Endothelial cell (in vitro differentiated cells): ENCODE measurements at regions not wholly inside any gene's neighbourhood (a gene's known extent, or its start where the extent isn't known, plus 50 kb on each side); places are given as distances from the start of the nearest gene placed in this dataset.
"Not testable (repeated sequence)": the region's sequence is repeated elsewhere in the genome, so short reads cannot be mapped to it uniquely, and the experiment has no call there.

Experiments used
- DNase-seq: peaks from one replicate; pipeline ENCODE4 v3.0.0; 2021; ENCODE audit warnings: low spot score
- H3K27ac Mint-ChIP-seq: one replicate; pipeline ENCODE4 v1.8.0; 2021; ENCODE audit warnings: mixed read lengths, inconsistent platforms; ENCODE audit not compliant: unreplicated experiment
- H3K27me3 Mint-ChIP-seq: one replicate; pipeline ENCODE4 v1.8.0; 2021; ENCODE audit warnings: mild to moderate bottlenecking, moderate library complexity, mixed read lengths, inconsistent platforms; ENCODE audit not compliant: unreplicated experiment
- H3K36me3 Mint-ChIP-seq: one replicate; pipeline ENCODE4 v1.8.0; 2021; ENCODE audit warnings: mild to moderate bottlenecking, low read depth, mixed read lengths, inconsistent platforms; ENCODE audit not compliant: unreplicated experiment
- H3K4me1 Mint-ChIP-seq: one replicate; pipeline ENCODE4 v1.8.0; 2021; ENCODE audit warnings: mild to moderate bottlenecking, mixed read lengths, inconsistent platforms; ENCODE audit not compliant: unreplicated experiment
- H3K4me3 Mint-ChIP-seq: one replicate; pipeline ENCODE4 v1.8.0; 2021; ENCODE audit warnings: mild to moderate bottlenecking, mixed read lengths, inconsistent platforms; ENCODE audit not compliant: unreplicated experiment
- H3K9me3 Mint-ChIP-seq: one replicate; pipeline ENCODE4 v1.8.0; 2021; ENCODE audit warnings: mixed read lengths, inconsistent platforms; ENCODE audit not compliant: unreplicated experiment
- TF ChIP-seq, protein P1 (sequence below): fragments of 200-600 bp; sonication (generic); IDR thresholded peaks from one replicate; pipeline ENCODE4 v1.5.0; 2021; ENCODE audit warnings: antibody characterized with exemption; ENCODE audit not compliant: unreplicated experiment

- Mint-ChIP-seq H3K36me3 (no peaks in the 10 kb centered on the region), H3K4me3 (no peak overlapping the region), H3K27me3 (no peaks in the 10 kb centered on the region), H3K27ac (no peak overlapping the region), H3K4me1 (peaks cover 10% of the 10 kb centered on the region), H3K9me3 (no peaks in the 10 kb centered on the region)
- TF ChIP-seq, protein P1, sequence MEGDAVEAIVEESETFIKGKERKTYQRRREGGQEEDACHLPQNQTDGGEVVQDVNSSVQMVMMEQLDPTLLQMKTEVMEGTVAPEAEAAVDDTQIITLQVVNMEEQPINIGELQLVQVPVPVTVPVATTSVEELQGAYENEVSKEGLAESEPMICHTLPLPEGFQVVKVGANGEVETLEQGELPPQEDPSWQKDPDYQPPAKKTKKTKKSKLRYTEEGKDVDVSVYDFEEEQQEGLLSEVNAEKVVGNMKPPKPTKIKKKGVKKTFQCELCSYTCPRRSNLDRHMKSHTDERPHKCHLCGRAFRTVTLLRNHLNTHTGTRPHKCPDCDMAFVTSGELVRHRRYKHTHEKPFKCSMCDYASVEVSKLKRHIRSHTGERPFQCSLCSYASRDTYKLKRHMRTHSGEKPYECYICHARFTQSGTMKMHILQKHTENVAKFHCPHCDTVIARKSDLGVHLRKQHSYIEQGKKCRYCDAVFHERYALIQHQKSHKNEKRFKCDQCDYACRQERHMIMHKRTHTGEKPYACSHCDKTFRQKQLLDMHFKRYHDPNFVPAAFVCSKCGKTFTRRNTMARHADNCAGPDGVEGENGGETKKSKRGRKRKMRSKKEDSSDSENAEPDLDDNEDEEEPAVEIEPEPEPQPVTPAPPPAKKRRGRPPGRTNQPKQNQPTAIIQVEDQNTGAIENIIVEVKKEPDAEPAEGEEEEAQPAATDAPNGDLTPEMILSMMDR, result no peak
- no peak for DNase-seq
Measured at GRCh38 chr6:113680301-113680700, 176.8 kb upstream of the MARCKS start.

DNA sequence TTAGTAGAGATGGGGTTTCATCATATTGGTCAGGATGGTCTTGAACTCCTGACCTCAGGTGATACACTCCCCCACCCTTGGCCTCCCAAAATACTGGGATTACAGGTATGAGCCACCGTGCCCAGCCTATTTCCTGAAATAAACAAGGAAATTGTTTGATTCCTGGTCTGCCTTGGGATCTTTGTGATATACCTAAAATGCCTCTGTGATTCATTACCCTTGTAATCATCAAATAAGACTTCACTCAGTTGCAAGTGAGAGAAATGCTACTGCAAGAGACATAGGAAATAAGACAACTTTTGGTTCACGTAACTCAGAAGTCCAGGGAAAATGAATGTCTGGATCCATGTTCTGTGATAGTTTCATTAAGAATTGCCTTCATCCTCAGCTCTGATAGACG, 173.2 kb upstream of the MARCKS start:
- DNase-seq, result no peak
- Mint-ChIP-seq H3K36me3 (no peaks in the 10 kb centered on the region), H3K4me1 (peaks cover 10% of the 10 kb centered on the region), H3K27ac (no peak overlapping the region), H3K27me3 (no peaks in the 10 kb centered on the region), H3K4me3 (no peak overlapping the region), H3K9me3 (no peaks in the 10 kb centered on the region)
- TF ChIP-seq, protein P1, result no peak

DNA sequence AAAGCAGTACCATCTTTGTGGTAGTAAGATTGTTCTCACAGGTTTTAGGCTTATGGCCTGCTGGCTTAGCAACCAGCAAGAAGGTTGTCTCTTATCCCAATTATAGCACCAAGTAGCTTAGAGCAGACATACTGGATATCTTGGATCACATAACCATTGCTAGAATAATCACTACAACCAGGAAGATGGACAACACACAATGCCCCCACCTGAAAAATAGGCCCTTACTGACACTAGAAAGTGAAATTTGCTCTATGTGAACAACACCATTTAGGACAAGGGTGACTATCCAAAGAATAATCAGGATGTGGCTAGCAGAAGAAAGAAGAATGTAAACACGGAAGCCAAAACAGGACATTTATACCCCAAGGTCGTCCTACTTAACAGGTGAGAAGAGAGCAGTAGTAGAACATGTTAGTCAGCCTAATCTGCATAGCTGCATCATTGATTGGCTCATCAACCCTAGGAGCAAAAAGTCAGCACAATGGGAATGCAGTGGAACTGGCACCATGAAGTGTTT, 172.7 kb upstream of the MARCKS start:
- Mint-ChIP-seq H3K4me3 (no peak overlapping the region), H3K27me3 (no peaks in the 10 kb centered on the region), H3K36me3 (no peaks in the 10 kb centered on the region), H3K27ac (peak overlapping the region; percentile 1), H3K9me3 (no peaks in the 10 kb centered on the region), H3K4me1 (peaks cover 10% of the 10 kb centered on the region)
- TF ChIP-seq, protein P1, result no peak
- DNase-seq, result no peak

GRCh38 chr6:113686049-113686448, 171.1 kb upstream of the MARCKS start:
- no peaks in the 10 kb centered on the region for H3K36me3 Mint-ChIP-seq
- H3K27ac Mint-ChIP-seq, result no peak overlapping the region
- H3K4me1 Mint-ChIP-seq, result peaks cover 10% of the 10 kb centered on the region
- H3K9me3 Mint-ChIP-seq, result no peaks in the 10 kb centered on the region
- no peaks in the 10 kb centered on the region for H3K27me3 Mint-ChIP-seq
- no peak overlapping the region for H3K4me3 Mint-ChIP-seq
- no peak for DNase-seq
- TF ChIP-seq, protein P1, result no peak

DNA sequence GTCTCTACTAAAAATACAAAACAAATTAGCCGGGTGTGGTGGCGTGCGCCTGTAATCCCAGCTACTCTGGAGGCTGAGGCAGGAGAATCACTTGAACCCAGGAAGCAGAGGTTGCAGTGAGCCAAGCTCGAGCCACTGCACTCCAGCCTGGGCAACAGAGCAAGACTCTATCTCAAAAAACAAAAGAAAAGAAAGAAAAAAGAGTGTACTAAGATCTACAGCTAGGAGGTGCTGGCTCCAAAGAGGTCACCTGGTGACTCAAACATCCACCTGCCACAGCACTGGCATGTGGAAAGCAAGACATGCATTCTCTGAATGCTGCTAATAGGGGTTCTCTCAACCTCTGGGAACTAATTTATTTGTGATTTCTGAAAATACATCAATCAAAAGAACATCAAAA, 167.5 kb upstream of the MARCKS start:
- not testable (repeated sequence) for H3K4me1 Mint-ChIP-seq, H3K36me3 Mint-ChIP-seq, H3K9me3 Mint-ChIP-seq, H3K27me3 Mint-ChIP-seq, H3K27ac Mint-ChIP-seq, H3K4me3 Mint-ChIP-seq, DNase-seq
